Mesendoderm (in vitro differentiated cells): ENCODE measurements at regions not wholly inside any gene's neighbourhood (a gene's known extent, or its start where the extent isn't known, plus 50 kb on each side); places are given as distances from the start of the nearest gene placed in this dataset.
A peak's percentile ranks its signal among the peaks of the same experiment; 100 is the strongest.

Source experiments
- DNase-seq: peaks from one replicate; pipeline ENCODE4 v3.0.0; 2013
- H2AK5ac ChIP-seq: 2 replicates; pipeline ENCODE4 v1.6.1; 2013; ENCODE audit warnings: low read length, inconsistent platforms
- H2BK120ac ChIP-seq: 2 replicates; pipeline ENCODE4 v1.6.1; 2013; ENCODE audit warnings: low read depth, mild to moderate bottlenecking, low read length, moderate library complexity, mixed read lengths
- H2BK15ac ChIP-seq: replicated peaks from 2 replicates; pipeline ENCODE4 v1.6.1; 2013; ENCODE audit warnings: low read depth, mild to moderate bottlenecking, moderate library complexity
- H2BK5ac ChIP-seq: 2 replicates; pipeline ENCODE4 v1.6.1; 2013; ENCODE audit warnings: low read length, inconsistent platforms
- H3K18ac ChIP-seq: 2 replicates; pipeline ENCODE4 v1.6.1; 2013; ENCODE audit warnings: mild to moderate bottlenecking, low read length, mixed read lengths
- H3K23ac ChIP-seq: one replicate; pipeline ENCODE4 v1.6.1; 2013; ENCODE audit warnings: low read length
- H3K27ac ChIP-seq: 2 replicates; pipeline ENCODE4 v1.5.1; 2013; ENCODE audit warnings: low read depth, mild to moderate bottlenecking, inconsistent platforms, low read length, moderate library complexity
- H3K27me3 ChIP-seq: 2 replicates; pipeline ENCODE4 v1.6.1; 2013; ENCODE audit warnings: low read length, control low read depth, mild to moderate bottlenecking, inconsistent platforms; ENCODE audit not compliant: insufficient read depth, poor library complexity
- H3K36me3 ChIP-seq: 2 replicates; pipeline ENCODE4 v1.6.1; 2013; ENCODE audit warnings: low read length, inconsistent platforms; ENCODE audit not compliant: control insufficient read depth, insufficient read depth
- H3K4ac ChIP-seq: one replicate; pipeline ENCODE4 v1.6.1; 2013; ENCODE audit warnings: low read depth, mild to moderate bottlenecking, low read length, moderate library complexity
- H3K4me1 ChIP-seq: 2 replicates; pipeline ENCODE4 v1.6.1; 2013; ENCODE audit warnings: low read depth, low read length, inconsistent platforms; ENCODE audit not compliant: control insufficient read depth
- H3K4me2 ChIP-seq: 2 replicates; pipeline ENCODE4 v1.6.1; 2013; ENCODE audit warnings: low read length
- H3K4me3 ChIP-seq: 2 replicates; pipeline ENCODE4 v1.5.1; 2013; ENCODE audit warnings: mild to moderate bottlenecking, low read length
- H3K56ac ChIP-seq: one replicate; pipeline ENCODE4 v1.6.1; 2013; ENCODE audit warnings: low read length
- H3K79me1 ChIP-seq: 2 replicates; pipeline ENCODE4 v1.6.1; 2013; ENCODE audit warnings: low read length, inconsistent platforms
- H3K79me2 ChIP-seq: 2 replicates; pipeline ENCODE4 v1.6.1; 2013; ENCODE audit warnings: mild to moderate bottlenecking, low read length; ENCODE audit not compliant: control insufficient read depth, insufficient read depth
- H3K9ac ChIP-seq: 2 replicates; pipeline ENCODE4 v1.6.1; 2013; ENCODE audit warnings: low read length, inconsistent platforms
- H4K5ac ChIP-seq: one replicate; pipeline ENCODE4 v1.6.1; 2013; ENCODE audit warnings: low read length
- H4K8ac ChIP-seq: one replicate; pipeline ENCODE4 v1.6.1; 2013; ENCODE audit warnings: low read depth, mild to moderate bottlenecking, control low read depth, low read length, moderate library complexity
- WGBS: extraction: QIAGEN DNeasy Blood & Tissue Kit; methylation state at CpG from one replicate; pipeline ENCODE4 v1.1.7; 2013; ENCODE audit warnings: low lambda C conversion rate, missing lambda C conversion rate; ENCODE audit not compliant: insufficient coverage; ENCODE audit errors: extremely low coverage; 5-methylcytosine and 5-hydroxymethylcytosine counted together

DNA sequence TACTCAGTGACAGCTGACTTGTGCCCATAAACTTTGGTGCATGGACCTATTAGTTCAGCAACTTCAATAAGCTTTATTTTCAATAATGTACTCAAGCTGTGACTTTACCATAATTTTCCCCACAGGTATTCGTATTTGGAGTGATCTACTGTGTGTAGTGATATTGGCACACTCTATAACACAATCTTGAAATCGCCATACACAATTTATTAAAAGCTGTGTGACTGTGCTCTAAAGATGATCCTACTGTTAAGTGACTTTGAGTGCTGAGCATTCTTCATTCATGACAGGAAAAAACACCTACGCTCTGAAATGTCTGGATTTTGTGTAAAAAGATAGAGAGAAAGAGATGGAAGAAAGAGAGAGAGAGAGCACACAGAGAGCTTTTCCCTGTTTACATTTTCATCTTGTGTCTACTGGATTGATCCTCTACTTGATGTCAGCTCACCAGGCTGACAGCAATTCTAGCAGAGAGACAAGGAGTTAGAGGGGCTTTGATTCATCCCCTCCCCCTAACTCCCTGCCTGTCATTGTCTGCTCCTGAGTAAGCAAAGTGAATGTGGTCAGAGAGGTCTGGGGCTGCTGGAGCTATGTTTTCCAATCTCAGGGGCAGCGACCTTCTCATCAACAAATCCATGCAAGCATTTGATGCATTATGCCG lies 538.7 kb upstream of the POU3F2 start:
- no peaks in the 10 kb centered on the region for H3K79me2 ChIP-seq
- H3K23ac ChIP-seq: no peak overlapping the region
- H2BK5ac ChIP-seq: no peak overlapping the region
- no peak overlapping the region for H2BK15ac ChIP-seq
- no peak overlapping the region for H3K18ac ChIP-seq
- H2BK120ac ChIP-seq: no peak overlapping the region
- H3K4me3 ChIP-seq: no peak overlapping the region
- no peaks in the 10 kb centered on the region for H3K36me3 ChIP-seq
- no peak overlapping the region for H4K8ac ChIP-seq
- H3K4ac ChIP-seq: no peak overlapping the region
- no peak overlapping the region for H3K56ac ChIP-seq
- no peak overlapping the region for H3K27ac ChIP-seq
- no peak overlapping the region for H3K4me2 ChIP-seq
- no peaks in the 10 kb centered on the region for H3K79me1 ChIP-seq
- no peak overlapping the region for H4K5ac ChIP-seq
- no peak overlapping the region for H3K9ac ChIP-seq
- no peaks in the 10 kb centered on the region for H3K4me1 ChIP-seq
- DNase-seq: peak; percentile 23
- no peaks in the 10 kb centered on the region for H3K27me3 ChIP-seq
- no peak overlapping the region for H2AK5ac ChIP-seq
- no CpG with 5 or more reads among the region's 5 CpGs for WGBS

DNA sequence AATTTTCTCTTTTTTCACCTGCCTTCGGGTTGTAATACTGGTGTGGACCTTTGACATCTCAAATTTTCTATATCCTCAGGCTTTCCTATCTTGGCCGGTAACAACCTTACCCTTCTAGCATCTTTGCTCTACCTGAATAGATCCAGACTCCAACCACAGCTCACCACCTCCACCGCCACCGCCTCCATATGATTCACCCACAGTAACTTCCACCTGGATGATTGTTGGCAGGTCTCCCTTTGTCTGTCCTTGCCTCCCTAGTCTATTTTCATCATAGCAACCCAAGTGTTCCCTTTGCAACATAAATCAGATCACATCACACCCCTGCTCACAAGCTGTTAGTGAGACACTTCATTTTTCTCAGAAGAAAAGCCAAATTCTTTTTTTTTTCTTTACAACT lies 525.8 kb upstream of the POU3F2 start:
- Histone ChIP-seq H4K8ac (no peak overlapping the region), H3K56ac (no peak overlapping the region), H3K18ac (no peak overlapping the region), H2AK5ac (no peak overlapping the region), H3K36me3 (no peaks in the 10 kb centered on the region), H2BK120ac (no peak overlapping the region), H4K5ac (no peak overlapping the region), H3K9ac (no peak overlapping the region), H3K4me2 (no peak overlapping the region), H3K27me3 (no peaks in the 10 kb centered on the region), H2BK15ac (no peak overlapping the region), H3K4me1 (no peaks in the 10 kb centered on the region), H3K79me1 (no peaks in the 10 kb centered on the region), H3K23ac (no peak overlapping the region), H2BK5ac (no peak overlapping the region), H3K79me2 (no peaks in the 10 kb centered on the region), H3K27ac (no peak overlapping the region), H3K4ac (no peak overlapping the region), H3K4me3 (no peak overlapping the region)
- WGBS: no CpG with 5 or more reads among the region's 4 CpGs
- DNase-seq: no peak

DNA sequence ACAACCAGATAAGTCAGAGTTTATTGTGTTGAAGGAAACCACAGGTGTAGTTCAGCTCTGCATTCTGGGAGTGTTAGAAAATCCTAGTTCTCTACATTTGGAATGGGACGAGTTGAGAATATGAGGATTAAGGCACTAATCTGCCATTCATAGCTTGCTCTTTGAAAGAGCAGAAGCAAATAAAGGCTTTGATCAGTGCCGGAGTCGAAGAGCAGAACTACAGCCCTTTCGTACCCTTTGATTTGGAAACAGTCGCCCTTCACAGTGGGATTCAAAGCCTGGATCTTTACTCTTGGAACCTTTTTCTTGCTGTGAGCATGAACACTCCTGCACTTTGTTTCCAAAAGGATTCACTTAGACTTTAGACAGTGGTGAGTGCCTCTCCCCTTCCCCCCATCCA lies 523.9 kb upstream of the POU3F2 start:
- Histone ChIP-seq H3K23ac (no peak overlapping the region), H2BK15ac (no peak overlapping the region), H3K4ac (no peak overlapping the region), H3K4me3 (no peak overlapping the region), H3K4me2 (no peak overlapping the region), H2BK5ac (no peak overlapping the region), H3K79me1 (no peaks in the 10 kb centered on the region), H3K36me3 (no peaks in the 10 kb centered on the region), H3K79me2 (no peaks in the 10 kb centered on the region), H3K18ac (no peak overlapping the region), H3K27ac (no peak overlapping the region), H2AK5ac (no peak overlapping the region), H2BK120ac (no peak overlapping the region), H4K8ac (no peak overlapping the region), H3K27me3 (no peaks in the 10 kb centered on the region), H4K5ac (no peak overlapping the region), H3K4me1 (no peaks in the 10 kb centered on the region), H3K56ac (no peak overlapping the region), H3K9ac (no peak overlapping the region)
- no CpG with 5 or more reads among the region's 5 CpGs for WGBS
- no peak for DNase-seq

DNA sequence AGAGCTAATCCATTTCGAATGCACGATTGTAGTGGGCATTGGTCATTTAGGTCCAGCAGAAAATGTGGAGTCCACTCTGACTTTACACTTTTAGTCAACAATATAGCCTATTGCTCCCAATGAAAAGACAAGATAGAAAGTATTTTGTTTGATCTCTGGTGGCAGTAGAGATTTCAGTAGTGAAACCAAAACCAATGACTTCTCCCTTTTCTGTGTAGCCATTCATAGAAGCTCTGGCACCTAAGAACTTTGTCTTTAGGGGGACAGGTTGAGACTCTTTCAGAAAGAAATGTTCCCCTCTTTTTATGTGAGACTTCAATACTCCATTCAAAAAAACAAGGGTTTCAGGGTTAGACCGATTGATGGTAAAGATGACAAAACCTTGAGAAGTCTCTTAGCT lies 510.8 kb upstream of the POU3F2 start:
- no peak overlapping the region for H3K4me2 ChIP-seq
- H3K4me1 ChIP-seq: no peaks in the 10 kb centered on the region
- no peak overlapping the region for H3K56ac ChIP-seq
- H2BK5ac ChIP-seq: no peak overlapping the region
- no peak overlapping the region for H3K18ac ChIP-seq
- H3K79me2 ChIP-seq: no peaks in the 10 kb centered on the region
- no peak overlapping the region for H3K23ac ChIP-seq
- no peak overlapping the region for H3K27ac ChIP-seq
- no peaks in the 10 kb centered on the region for H3K79me1 ChIP-seq
- WGBS: no CpG with 5 or more reads among the region's 3 CpGs
- H3K4ac ChIP-seq: no peak overlapping the region
- H3K9ac ChIP-seq: no peak overlapping the region
- no peak overlapping the region for H4K8ac ChIP-seq
- no peak overlapping the region for H2BK15ac ChIP-seq
- H2BK120ac ChIP-seq: no peak overlapping the region
- H4K5ac ChIP-seq: no peak overlapping the region
- no peaks in the 10 kb centered on the region for H3K27me3 ChIP-seq
- no peak for DNase-seq
- no peaks in the 10 kb centered on the region for H3K36me3 ChIP-seq
- no peak overlapping the region for H2AK5ac ChIP-seq
- H3K4me3 ChIP-seq: no peak overlapping the region

DNA sequence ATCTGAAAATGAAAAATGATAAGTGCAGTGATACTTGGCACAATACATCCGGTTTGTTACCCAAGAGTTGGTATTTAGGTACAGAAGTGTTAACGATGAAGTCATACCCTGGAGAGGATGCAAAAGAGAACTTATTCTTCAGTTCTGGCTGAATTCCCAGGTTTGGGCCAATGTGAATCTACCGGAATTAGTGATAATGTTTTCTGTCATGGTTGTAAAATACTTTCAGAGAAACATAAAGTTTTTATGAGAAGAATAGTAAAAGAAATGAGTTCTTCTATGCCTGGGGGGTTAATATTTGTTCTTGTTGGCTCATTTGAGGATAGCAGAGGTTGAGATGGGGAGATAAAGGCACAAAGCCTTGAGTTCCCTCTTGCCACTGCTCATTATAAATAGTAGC lies 509.9 kb upstream of the POU3F2 start:
- Histone ChIP-seq H3K4me1 (no peaks in the 10 kb centered on the region), H3K79me1 (no peaks in the 10 kb centered on the region), H3K36me3 (no peaks in the 10 kb centered on the region), H4K5ac (no peak overlapping the region), H2BK15ac (no peak overlapping the region), H3K18ac (no peak overlapping the region), H2BK120ac (no peak overlapping the region), H3K4ac (no peak overlapping the region), H3K27ac (no peak overlapping the region), H3K9ac (no peak overlapping the region), H3K23ac (no peak overlapping the region), H4K8ac (no peak overlapping the region), H3K79me2 (no peaks in the 10 kb centered on the region), H3K4me3 (no peak overlapping the region), H3K56ac (no peak overlapping the region), H2AK5ac (no peak overlapping the region), H3K4me2 (no peak overlapping the region), H2BK5ac (no peak overlapping the region), H3K27me3 (no peaks in the 10 kb centered on the region)
- WGBS: no CpG with 5 or more reads among the region's 3 CpGs
- DNase-seq: no peak

DNA sequence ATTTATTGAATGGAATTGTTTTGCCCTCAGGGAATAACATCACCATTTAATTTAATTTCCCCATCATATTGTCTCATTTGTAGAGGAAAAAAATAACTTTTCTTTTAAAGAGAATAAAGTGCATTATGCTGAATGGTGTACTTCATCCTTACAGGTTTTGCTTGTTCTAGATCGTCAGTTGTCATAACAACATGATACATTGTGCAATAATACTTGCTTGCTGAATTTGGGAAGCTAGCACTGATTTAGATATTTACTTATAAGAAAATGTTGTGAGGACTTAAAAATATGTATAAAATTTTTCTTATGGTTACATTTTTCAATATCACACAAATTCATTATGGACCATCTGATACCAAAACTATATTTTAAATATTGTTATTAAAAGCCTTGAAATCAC lies 509.0 kb upstream of the POU3F2 start:
- H3K27ac ChIP-seq: no peak overlapping the region
- no peaks in the 10 kb centered on the region for H3K27me3 ChIP-seq
- no peaks in the 10 kb centered on the region for H3K36me3 ChIP-seq
- H3K56ac ChIP-seq: no peak overlapping the region
- H3K4me2 ChIP-seq: no peak overlapping the region
- no peak overlapping the region for H4K8ac ChIP-seq
- WGBS: no CpG with 5 or more reads among the region's 1 CpG
- H3K18ac ChIP-seq: no peak overlapping the region
- no peak overlapping the region for H2BK5ac ChIP-seq
- no peak for DNase-seq
- no peaks in the 10 kb centered on the region for H3K79me2 ChIP-seq
- no peak overlapping the region for H2AK5ac ChIP-seq
- no peak overlapping the region for H2BK15ac ChIP-seq
- H2BK120ac ChIP-seq: no peak overlapping the region
- no peak overlapping the region for H3K4ac ChIP-seq
- H3K4me3 ChIP-seq: no peak overlapping the region
- H3K9ac ChIP-seq: no peak overlapping the region
- H3K23ac ChIP-seq: no peak overlapping the region
- no peaks in the 10 kb centered on the region for H3K79me1 ChIP-seq
- H3K4me1 ChIP-seq: no peaks in the 10 kb centered on the region
- H4K5ac ChIP-seq: no peak overlapping the region
